ENCODE measurements at regions not wholly inside any gene's neighbourhood (a gene's known extent, or its start where the extent isn't known, plus 50 kb on each side); places are given as distances from the start of the nearest gene placed in this dataset.

DNA sequence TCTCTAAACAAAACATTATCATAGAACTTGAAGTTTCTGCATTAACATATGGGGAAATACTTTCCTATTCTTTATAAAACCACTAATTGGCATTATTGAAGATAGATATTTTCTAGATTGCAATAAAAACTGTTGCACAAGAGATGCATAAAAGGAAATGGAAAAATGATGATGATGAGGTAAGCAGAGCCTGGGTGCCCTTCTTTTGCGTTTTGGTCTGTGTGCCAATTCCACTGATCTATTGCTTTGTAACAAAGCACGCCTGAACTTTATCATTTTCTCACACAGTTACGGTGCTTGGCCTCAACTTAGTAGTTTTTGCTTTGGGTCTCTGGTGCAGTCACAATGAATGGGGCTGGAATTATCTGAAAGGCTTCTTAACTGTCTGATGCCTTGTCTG, 450.5 kb downstream of the MAFB start:
- H3K36me3 ChIP-seq (ENCODE audit: control insufficient read depth, insufficient read depth, low read length), result no peaks in the 10 kb centered on the region
- no peak for DNase-seq
- peaks cover 2% of the 10 kb centered on the region for H3K27me3 ChIP-seq (ENCODE audit: control insufficient read depth, insufficient read depth, low read length)
- H3K4me1 ChIP-seq (ENCODE audit: control insufficient read depth, insufficient read depth, low read length), result no peaks in the 10 kb centered on the region
- no peak overlapping the region for H3K27ac ChIP-seq (ENCODE audit: low read length)
- no peaks in the 10 kb centered on the region for H3K9me3 ChIP-seq (replicated peaks; ENCODE audit: control insufficient read depth, low read depth, low read length)
- 60% methylated on average over 1 of the region's 3 CpGs for WGBS (ENCODE audit: insufficient coverage)
- H3K4me3 ChIP-seq (ENCODE audit: low read length), result no peak overlapping the region

DNA sequence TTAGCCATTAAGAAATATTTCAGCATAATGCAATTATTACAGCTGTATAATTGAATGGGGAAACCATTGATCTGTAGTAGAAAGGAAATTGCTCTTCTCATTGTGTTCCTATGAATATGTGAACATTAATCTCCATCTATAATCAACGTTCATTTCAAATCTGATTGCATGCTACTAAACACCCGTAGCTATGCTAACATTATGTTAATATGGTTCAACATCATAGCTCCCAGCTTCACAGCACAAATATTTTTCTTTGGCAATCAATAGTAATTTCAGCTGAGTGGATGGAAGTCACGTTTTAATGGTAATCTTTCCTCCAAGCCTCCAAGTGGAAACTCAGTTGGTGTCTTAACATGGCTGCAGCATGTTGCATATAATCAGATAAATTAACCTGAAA, 454.4 kb downstream of the MAFB start:
- no CpG with 5 or more reads among the region's 3 CpGs for WGBS (ENCODE audit: insufficient coverage)
- H3K36me3 ChIP-seq (ENCODE audit: control insufficient read depth, insufficient read depth, low read length), result no peaks in the 10 kb centered on the region
- DNase-seq, result no peak

DNA sequence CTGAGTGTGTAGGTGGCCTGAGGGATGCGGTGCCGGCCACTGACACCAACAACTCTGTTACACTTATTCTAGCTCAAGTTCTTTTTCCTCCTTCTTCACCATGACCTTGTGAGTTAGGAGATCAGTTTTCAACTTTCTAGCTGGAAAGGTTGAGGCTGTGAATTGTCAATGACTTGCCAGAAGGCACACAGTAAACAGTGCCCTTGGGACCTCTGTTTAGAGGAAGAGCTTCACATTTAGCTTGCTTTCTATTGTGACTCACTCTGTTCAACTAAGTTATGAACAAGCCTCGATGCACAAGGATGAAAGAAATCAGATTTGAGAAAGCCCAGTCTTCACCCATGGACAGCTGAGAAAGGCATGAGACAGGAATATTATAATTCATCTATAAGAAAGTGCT, 455.6 kb downstream of the MAFB start:
- no peaks in the 10 kb centered on the region for H3K36me3 ChIP-seq (ENCODE audit: control insufficient read depth, insufficient read depth, low read length)
- no CpG with 5 or more reads among the region's 3 CpGs for WGBS (ENCODE audit: insufficient coverage)
- H3K9me3 ChIP-seq (replicated peaks; ENCODE audit: control insufficient read depth, low read depth, low read length), result no peaks in the 10 kb centered on the region
- no peaks in the 10 kb centered on the region for H3K27me3 ChIP-seq (ENCODE audit: control insufficient read depth, insufficient read depth, low read length)
- H3K4me1 ChIP-seq (ENCODE audit: control insufficient read depth, insufficient read depth, low read length), result peaks cover 5% of the 10 kb centered on the region
- H3K27ac ChIP-seq (ENCODE audit: low read length), result no peak overlapping the region
- DNase-seq, result peak; percentile 71
- no peak overlapping the region for H3K4me3 ChIP-seq (ENCODE audit: low read length)

More for the DNA sequence above, 454.4 kb downstream of the MAFB start:
- H3K4me3 ChIP-seq (ENCODE audit: low read length), result no peak overlapping the region
- no peaks in the 10 kb centered on the region for H3K9me3 ChIP-seq (replicated peaks; ENCODE audit: control insufficient read depth, low read depth, low read length)
- H3K4me1 ChIP-seq (ENCODE audit: control insufficient read depth, insufficient read depth, low read length), result peaks cover 5% of the 10 kb centered on the region
- no peaks in the 10 kb centered on the region for H3K27me3 ChIP-seq (ENCODE audit: control insufficient read depth, insufficient read depth, low read length)
- H3K27ac ChIP-seq (ENCODE audit: low read length), result no peak overlapping the region

DNA sequence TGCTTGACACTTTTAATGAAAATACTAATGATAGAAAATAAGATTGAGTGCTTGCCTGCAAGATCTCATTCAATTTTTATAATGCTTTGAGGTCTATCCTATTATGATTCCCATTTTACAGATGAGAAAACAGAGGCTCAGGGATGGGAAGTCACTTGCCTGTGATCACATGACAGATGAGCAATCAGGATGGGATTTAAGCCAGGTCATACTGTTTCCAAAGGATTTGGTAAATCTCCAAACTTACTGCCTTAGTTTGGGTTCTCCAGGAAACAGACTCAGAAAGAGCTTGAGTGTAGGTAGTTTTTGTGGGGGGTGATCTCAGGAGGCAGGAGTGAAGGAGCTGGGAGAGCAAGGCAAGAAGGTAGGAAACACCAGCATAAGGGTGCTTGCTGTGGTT, 456.3 kb downstream of the MAFB start:
- H3K27ac ChIP-seq (ENCODE audit: low read length), result no peak overlapping the region
- no peak overlapping the region for H3K4me3 ChIP-seq (ENCODE audit: low read length)
- H3K4me1 ChIP-seq (ENCODE audit: control insufficient read depth, insufficient read depth, low read length), result peaks cover 5% of the 10 kb centered on the region
- no peaks in the 10 kb centered on the region for H3K36me3 ChIP-seq (ENCODE audit: control insufficient read depth, insufficient read depth, low read length)
- DNase-seq, result peak; percentile 22
- H3K9me3 ChIP-seq (replicated peaks; ENCODE audit: control insufficient read depth, low read depth, low read length), result no peaks in the 10 kb centered on the region
- no peaks in the 10 kb centered on the region for H3K27me3 ChIP-seq (ENCODE audit: control insufficient read depth, insufficient read depth, low read length)

DNA sequence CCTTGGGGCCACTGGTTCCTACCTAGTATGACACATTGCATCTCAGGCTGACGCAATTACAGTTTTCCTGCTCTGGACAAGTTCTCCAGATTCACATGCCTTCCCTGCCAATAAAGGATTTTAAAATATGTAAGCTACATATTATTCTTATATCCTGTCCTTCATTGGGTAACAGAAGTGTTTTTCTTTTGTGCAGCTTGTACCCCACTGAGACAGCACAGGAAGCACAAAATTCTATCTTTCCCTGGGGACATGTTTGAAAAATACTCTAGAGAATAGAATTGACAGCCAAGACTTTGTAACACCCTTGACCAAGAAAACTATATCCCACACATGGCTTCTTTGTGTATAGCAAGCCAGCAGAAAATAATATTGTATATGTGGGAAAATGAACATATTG, 456.8 kb downstream of the MAFB start:
- Histone ChIP-seq H3K36me3 (ENCODE audit: control insufficient read depth, insufficient read depth, low read length) (no peaks in the 10 kb centered on the region), H3K27ac (ENCODE audit: low read length) (no peak overlapping the region), H3K4me1 (ENCODE audit: control insufficient read depth, insufficient read depth, low read length) (peaks cover 5% of the 10 kb centered on the region), H3K9me3 (replicated peaks; ENCODE audit: control insufficient read depth, low read depth, low read length) (no peaks in the 10 kb centered on the region), H3K27me3 (ENCODE audit: control insufficient read depth, insufficient read depth, low read length) (no peaks in the 10 kb centered on the region), H3K4me3 (ENCODE audit: low read length) (no peak overlapping the region)
- peak; percentile 18 for DNase-seq
- no CpG with 5 or more reads among the region's 1 CpG for WGBS (ENCODE audit: insufficient coverage)

DNA sequence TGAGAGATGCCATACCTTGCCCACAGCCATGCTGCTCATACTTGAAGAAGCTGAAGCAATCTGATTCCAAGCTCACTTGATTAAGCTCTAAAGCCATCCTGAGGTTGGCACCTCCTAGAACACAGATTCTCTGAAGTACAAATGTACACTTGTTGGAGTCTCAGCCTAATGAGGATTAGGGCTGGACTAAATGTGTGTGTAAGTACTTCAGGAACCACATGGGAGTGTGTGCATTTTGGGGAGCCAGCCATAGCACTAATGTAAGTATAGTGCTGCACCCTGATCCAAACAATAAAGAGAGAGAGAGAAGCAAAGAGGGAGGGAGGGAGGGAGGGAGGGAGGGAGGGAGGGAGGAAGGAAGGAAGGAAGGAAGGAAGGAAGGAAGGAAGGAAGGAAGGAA, 458.6 kb downstream of the MAFB start:
- no peak for DNase-seq
- no peaks in the 10 kb centered on the region for H3K27me3 ChIP-seq (ENCODE audit: control insufficient read depth, insufficient read depth, low read length)
- peaks cover 5% of the 10 kb centered on the region for H3K4me1 ChIP-seq (ENCODE audit: control insufficient read depth, insufficient read depth, low read length)
- no peaks in the 10 kb centered on the region for H3K36me3 ChIP-seq (ENCODE audit: control insufficient read depth, insufficient read depth, low read length)
- H3K9me3 ChIP-seq (replicated peaks; ENCODE audit: control insufficient read depth, low read depth, low read length), result no peaks in the 10 kb centered on the region
- H3K27ac ChIP-seq (ENCODE audit: low read length), result no peak overlapping the region
- H3K4me3 ChIP-seq (ENCODE audit: low read length), result no peak overlapping the region

DNA sequence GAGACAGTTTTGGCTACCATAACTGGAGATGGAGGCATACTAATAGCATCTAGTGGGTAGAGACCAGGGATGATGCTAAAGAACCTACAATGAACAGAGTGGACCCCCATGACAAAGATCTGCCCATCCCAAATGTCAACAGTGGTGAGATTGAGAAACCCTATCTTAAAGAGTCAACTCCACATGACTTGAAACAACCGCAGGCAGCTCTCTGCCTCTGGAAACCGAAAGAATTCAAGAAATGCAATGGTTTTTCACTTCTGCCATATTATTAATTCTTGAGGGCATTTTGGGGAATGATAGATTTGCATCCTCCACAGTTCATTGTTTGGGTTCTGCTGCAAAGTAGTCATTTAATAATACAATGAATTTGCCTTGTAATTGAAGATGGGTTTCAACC, 463.4 kb downstream of the MAFB start:
- no peak for DNase-seq
- no peak overlapping the region for H3K27ac ChIP-seq (ENCODE audit: low read length)
- no CpG with 5 or more reads among the region's 2 CpGs for WGBS (ENCODE audit: insufficient coverage)
- H3K9me3 ChIP-seq (replicated peaks; ENCODE audit: control insufficient read depth, low read depth, low read length), result no peaks in the 10 kb centered on the region
- no peaks in the 10 kb centered on the region for H3K27me3 ChIP-seq (ENCODE audit: control insufficient read depth, insufficient read depth, low read length)
- H3K4me1 ChIP-seq (ENCODE audit: control insufficient read depth, insufficient read depth, low read length), result no peaks in the 10 kb centered on the region
- no peak overlapping the region for H3K4me3 ChIP-seq (ENCODE audit: low read length)
- H3K36me3 ChIP-seq (ENCODE audit: control insufficient read depth, insufficient read depth, low read length), result no peaks in the 10 kb centered on the region

DNA sequence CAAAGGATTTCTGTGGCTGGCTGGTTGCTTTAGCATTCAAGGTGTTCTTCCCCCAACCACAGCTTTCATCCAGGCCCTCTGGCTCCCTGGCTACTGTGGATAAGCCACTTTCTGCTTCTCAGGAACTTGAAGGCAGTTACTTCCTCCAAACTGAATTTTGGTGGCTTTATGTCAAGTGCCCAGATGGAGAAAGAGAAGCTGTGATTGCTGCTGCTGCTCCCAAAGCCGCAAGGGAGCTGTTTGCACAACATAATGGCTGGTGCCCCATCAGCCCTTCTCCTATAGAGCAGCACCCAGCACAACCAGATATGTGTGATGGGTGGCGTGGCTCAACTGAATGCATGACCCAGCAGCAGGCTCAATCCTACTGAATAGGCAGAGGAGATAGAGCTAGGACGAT, 465.2 kb downstream of the MAFB start:
- H3K4me1 ChIP-seq (ENCODE audit: control insufficient read depth, insufficient read depth, low read length), result no peaks in the 10 kb centered on the region
- no peaks in the 10 kb centered on the region for H3K9me3 ChIP-seq (replicated peaks; ENCODE audit: control insufficient read depth, low read depth, low read length)
- peak; percentile 21 for DNase-seq
- no peak overlapping the region for H3K27ac ChIP-seq (ENCODE audit: low read length)
- H3K27me3 ChIP-seq (ENCODE audit: control insufficient read depth, insufficient read depth, low read length), result no peaks in the 10 kb centered on the region
- H3K36me3 ChIP-seq (ENCODE audit: control insufficient read depth, insufficient read depth, low read length), result no peaks in the 10 kb centered on the region
- 71% methylated on average over 1 of the region's 3 CpGs for WGBS (ENCODE audit: insufficient coverage)
- no peak overlapping the region for H3K4me3 ChIP-seq (ENCODE audit: low read length)

DNA sequence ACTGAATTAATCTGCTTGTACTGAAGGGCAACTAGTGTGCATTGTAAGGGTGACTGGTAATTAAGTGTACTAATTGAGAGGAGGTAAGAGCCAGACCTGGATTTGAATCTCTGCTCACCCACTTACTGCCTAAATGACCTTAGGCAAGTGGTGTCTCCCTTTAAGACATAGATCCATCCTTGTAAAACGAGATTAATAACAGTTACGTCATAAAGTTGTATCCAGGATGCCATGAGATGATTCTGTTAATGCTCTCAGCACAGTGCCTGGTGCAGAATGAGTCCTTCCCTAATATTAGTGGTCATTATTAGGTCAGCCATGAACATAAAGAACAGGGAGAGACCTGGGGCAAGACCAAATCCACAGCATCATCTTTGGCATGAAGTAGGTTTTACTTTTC, 470.1 kb downstream of the MAFB start:
- Histone ChIP-seq H3K36me3 (ENCODE audit: control insufficient read depth, insufficient read depth, low read length) (no peaks in the 10 kb centered on the region), H3K9me3 (replicated peaks; ENCODE audit: control insufficient read depth, low read depth, low read length) (no peaks in the 10 kb centered on the region), H3K27me3 (ENCODE audit: control insufficient read depth, insufficient read depth, low read length) (no peaks in the 10 kb centered on the region), H3K4me1 (ENCODE audit: control insufficient read depth, insufficient read depth, low read length) (no peaks in the 10 kb centered on the region), H3K4me3 (ENCODE audit: low read length) (no peak overlapping the region), H3K27ac (ENCODE audit: low read length) (no peak overlapping the region)
- 33% methylated on average over 2 of the region's 2 CpGs for WGBS (ENCODE audit: insufficient coverage)
- no peak for DNase-seq

DNA sequence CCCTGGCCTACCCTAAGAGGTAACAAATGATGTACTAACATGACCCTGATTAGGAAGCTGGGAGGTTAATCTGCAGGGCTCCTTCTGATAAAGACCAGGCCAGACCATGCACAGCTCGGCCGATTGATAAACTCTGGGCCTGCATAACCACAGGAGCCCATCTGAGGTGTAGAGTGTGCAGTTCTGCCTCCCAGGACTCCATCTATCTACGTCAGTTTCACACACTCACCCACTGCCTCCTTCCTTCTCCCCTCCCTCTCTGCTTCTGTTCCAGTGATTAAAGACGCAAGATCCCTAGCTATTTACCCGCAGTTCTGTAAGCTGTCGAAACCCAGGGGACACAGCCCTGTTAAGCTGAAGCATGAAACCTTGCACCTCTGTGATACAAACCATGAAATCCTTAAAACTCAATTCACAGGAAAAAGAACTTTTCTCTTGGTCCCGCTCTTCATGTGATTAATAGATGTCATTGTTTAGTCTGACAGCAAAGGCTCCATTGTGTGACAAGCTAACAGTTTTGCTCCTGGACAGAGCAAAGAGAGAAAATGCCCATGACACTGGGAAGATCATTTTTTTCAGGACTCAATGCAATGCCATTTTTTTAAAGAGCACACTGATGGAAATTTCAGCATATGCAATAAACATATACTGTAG, 470.6 kb downstream of the MAFB start:
- Histone ChIP-seq H3K36me3 (ENCODE audit: control insufficient read depth, insufficient read depth, low read length) (no peaks in the 10 kb centered on the region), H3K27ac (ENCODE audit: low read length) (no peak overlapping the region), H3K27me3 (ENCODE audit: control insufficient read depth, insufficient read depth, low read length) (no peaks in the 10 kb centered on the region), H3K4me1 (ENCODE audit: control insufficient read depth, insufficient read depth, low read length) (no peaks in the 10 kb centered on the region), H3K9me3 (replicated peaks; ENCODE audit: control insufficient read depth, low read depth, low read length) (no peaks in the 10 kb centered on the region), H3K4me3 (ENCODE audit: low read length) (no peak overlapping the region)
- 40% methylated on average over 1 of the region's 7 CpGs for WGBS (ENCODE audit: insufficient coverage)
- DNase-seq, result no peak

DNA sequence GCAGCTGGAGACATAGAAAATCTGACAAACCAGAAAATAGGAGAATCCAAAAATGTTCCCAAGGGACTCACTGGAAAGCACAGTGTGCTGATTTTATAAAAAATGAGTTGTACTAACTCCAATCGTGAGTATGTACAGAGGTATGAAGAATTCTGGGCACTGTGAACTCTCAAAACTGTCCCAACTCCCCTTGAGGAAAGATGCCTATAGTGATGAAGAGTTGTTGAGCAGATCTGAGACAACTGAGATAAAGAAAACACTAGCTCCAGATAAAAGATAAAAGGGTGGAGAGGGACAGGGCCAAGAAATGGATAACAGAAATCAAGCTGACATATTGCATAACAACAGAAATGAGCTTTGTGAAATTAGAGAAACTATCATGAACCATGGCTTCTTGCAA, 481.4 kb downstream of the MAFB start:
- DNase-seq, result no peak
- Histone ChIP-seq H3K4me3 (ENCODE audit: low read length) (no peak overlapping the region), H3K36me3 (ENCODE audit: control insufficient read depth, insufficient read depth, low read length) (no peaks in the 10 kb centered on the region), H3K4me1 (ENCODE audit: control insufficient read depth, insufficient read depth, low read length) (no peaks in the 10 kb centered on the region), H3K9me3 (replicated peaks; ENCODE audit: control insufficient read depth, low read depth, low read length) (no peaks in the 10 kb centered on the region), H3K27me3 (ENCODE audit: control insufficient read depth, insufficient read depth, low read length) (no peaks in the 10 kb centered on the region), H3K27ac (ENCODE audit: low read length) (no peak overlapping the region)
- WGBS (ENCODE audit: insufficient coverage), result no CpG with 5 or more reads among the region's 1 CpG
